Gastroesophageal sphincter (tissue), 4 donors: ENCODE measurements at regions not wholly inside any gene's neighbourhood (a gene's known extent, or its start where the extent isn't known, plus 50 kb on each side); places are given as distances from the start of the nearest gene placed in this dataset.

Source experiments
- ATAC-seq: fragments of 150-250 bp; one replicate; pipeline ENCODE4 v1.9.1; 2016; ENCODE audit warnings: mild to moderate bottlenecking, moderate library complexity
- H3K27ac ChIP-seq, 4 donors: fragments of 200-600 bp; sonication (generic) in 3 of 4; 1 replicate in 3 of 4; 2 replicates in 1 of 4; pipeline ENCODE4 v1.5.1; 2016 to 2019
- H3K27me3 ChIP-seq: fragments of 200-600 bp; sonication (generic); one replicate; pipeline ENCODE4 v1.5.1; 2019
- H3K36me3 ChIP-seq, 2 donors: fragments of 200-600 bp; sonication (generic); one replicate each; pipeline ENCODE4 v1.5.1; 2019; ENCODE audit warnings: control low read depth in 1 of 2
- H3K4me1 ChIP-seq, 3 donors: fragments of 200-600 bp; sonication (generic); 1 replicate in 2 of 3; 2 replicates in 1 of 3; pipeline ENCODE4 v1.5.1; 2016 to 2019; ENCODE audit warnings: control low read depth in 2 of 3
- H3K4me3 ChIP-seq, 2 donors: fragments of 200-600 bp; sonication (generic); one replicate each; pipeline ENCODE4 v1.5.1; 2019; ENCODE audit warnings: mild to moderate bottlenecking in 1 of 2, moderate library complexity in 1 of 2
- H3K9me3 ChIP-seq, 3 donors: fragments of 200-600 bp; sonication (generic); one replicate each; pipeline ENCODE4 v1.5.1; 2017 to 2019; ENCODE audit warnings: control low read depth in 2 of 3
- CTCF ChIP-seq, 4 experiments: fragments of 200-600 bp in 2 of 4; fragments of 450-650 bp in 2 of 4; sonication (generic) in 1 of 4; IDR thresholded peaks; one replicate each; pipeline ENCODE4 v1.5.1; 2017 to 2019; ENCODE audit warnings: antibody characterized with exemption in 4 of 4, mild to moderate bottlenecking in 2 of 4, moderate library complexity in 2 of 4
- EP300 ChIP-seq: sonication (generic); formaldehyde crosslinking; IDR thresholded peaks from one replicate; pipeline ENCODE4 v1.6.1; 2017; ENCODE audit warnings: antibody characterized with exemption, mild to moderate bottlenecking
- POLR2A ChIP-seq, 2 donors: fragments of 450-650 bp; IDR thresholded peaks; one replicate each; pipeline ENCODE4 v1.6.1; 2017; ENCODE audit warnings: antibody characterized with exemption in 2 of 2, mild to moderate bottlenecking in 2 of 2, moderate library complexity in 1 of 2
- POLR2AphosphoS5 ChIP-seq: sonication (generic); formaldehyde crosslinking; IDR thresholded peaks from one replicate; pipeline ENCODE4 v1.6.1; 2017; ENCODE audit warnings: antibody characterized with exemption
- WGBS, 2 donors: methylation state at CpG; one replicate each; pipeline ENCODE4 v1.1.5; 2018; ENCODE audit warnings: low coverage in 1 of 2; 5-methylcytosine and 5-hydroxymethylcytosine counted together

GRCh38 chr5:112614285-112614684, 123.4 kb upstream of the APC start:
- Histone ChIP-seq H3K9me3 (no peaks in the 10 kb centered on the region), H3K36me3 (no peaks in the 10 kb centered on the region), H3K4me3 (no peak overlapping the region), H3K27ac (no peak overlapping the region), H3K4me1 (no peaks in the 10 kb centered on the region), H3K27me3 (no peaks in the 10 kb centered on the region)
- TF ChIP-seq CTCF (IDR thresholded peaks at IDR 0.05) (no peak), POLR2AphosphoS5 (no peak), EP300 (no peak), POLR2A (IDR thresholded peaks at IDR 0.05) (no peak)
- ATAC-seq = no peak
- 84 to 91% methylated on average over 4 of the region's 4 CpGs for WGBS, 2 donors

- TF ChIP-seq CTCF (IDR thresholded peaks at IDR 0.05) = no peak
- no peak for TF ChIP-seq POLR2A (IDR thresholded peaks at IDR 0.05)
- no peak for TF ChIP-seq POLR2AphosphoS5
- TF ChIP-seq EP300 = no peak
- WGBS, 2 donors = 57 to 58% methylated on average over 1 of the region's 1 CpG
- H3K4me3 ChIP-seq = no peak overlapping the region
- H3K36me3 ChIP-seq = no peaks in the 10 kb centered on the region
- no peak overlapping the region for H3K27ac ChIP-seq
- ATAC-seq = no peak
- H3K4me1 ChIP-seq = no peaks in the 10 kb centered on the region
- no peaks in the 10 kb centered on the region for H3K27me3 ChIP-seq
- H3K9me3 ChIP-seq = no peaks in the 10 kb centered on the region
Measured at GRCh38 chr5:112614986-112615385, 122.7 kb upstream of the APC start.

GRCh38 chr5:112616812-112617547, 120.7 kb upstream of the APC start:
- Histone ChIP-seq H3K27ac (no peak overlapping the region), H3K27me3 (no peaks in the 10 kb centered on the region), H3K4me3 (no peak overlapping the region), H3K36me3 (no peaks in the 10 kb centered on the region), H3K9me3 (no peaks in the 10 kb centered on the region), H3K4me1 (no peaks in the 10 kb centered on the region)
- no peak for ATAC-seq
- TF ChIP-seq EP300 = no peak
- no peak for TF ChIP-seq POLR2AphosphoS5
- TF ChIP-seq POLR2A (IDR thresholded peaks at IDR 0.05) = no peak
- TF ChIP-seq CTCF (IDR thresholded peaks at IDR 0.05) = no peak
- 64 to 82% methylated on average over 6 to 8 of the region's 8 CpGs for WGBS, 2 donors

- no peaks in the 10 kb centered on the region for H3K9me3 ChIP-seq
- TF ChIP-seq CTCF (IDR thresholded peaks at IDR 0.05) (no peak), POLR2AphosphoS5 (no peak), POLR2A (IDR thresholded peaks at IDR 0.05) (no peak), EP300 (no peak)
- H3K36me3 ChIP-seq = no peaks in the 10 kb centered on the region
- H3K4me1 ChIP-seq = peaks cover 0 to 6% (median 0%) of the 10 kb centered on the region in 3 donors
- H3K4me3 ChIP-seq = no peak overlapping the region
- H3K27me3 ChIP-seq = no peaks in the 10 kb centered on the region
- 49 to 54% methylated on average over 3 of the region's 3 CpGs for WGBS, 2 donors
- no peak for ATAC-seq
- no peak overlapping the region for H3K27ac ChIP-seq
Measured at GRCh38 chr5:112625246-112625645, 112.4 kb upstream of the APC start.
